T47D (cell line): ENCODE measurements at regions not wholly inside any gene's neighbourhood (a gene's known extent, or its start where the extent isn't known, plus 50 kb on each side); places are given as distances from the start of the nearest gene placed in this dataset.

ENCODE experiments used
- DNase-seq, 2 experiments: peaks; one replicate each; pipeline versions ENCODE4 v3.0.0 to v3.0.0-alpha.2; 2011 to 2012; ENCODE audit warnings: low read depth in 1 of 2, low spot score in 1 of 2
- JUND ChIP-seq: IDR thresholded peaks from 2 replicates; pipeline ENCODE4 v1.6.1; 2012; ENCODE audit warnings: low read depth
- in situ Hi-C: cut with HindIII; loops from 2 replicates; pipeline ENCODE4 v1.10.0; 2016; ENCODE audit warnings: low sequenced_read_pairs, low pct_unique_long_range_greater_than_20kb

GRCh38 chr5:35337340-35338156 is 107.3 kb upstream of the PRLR start:
- no peak for DNase-seq
- in situ Hi-C loops, result no loop called here
- TF ChIP-seq JUND, result no peak

- in situ Hi-C loops, result no loop called here
- TF ChIP-seq JUND, result no peak
- no peak for DNase-seq
These were observed 105.9 kb upstream of the PRLR start for GRCh38 chr5:35336230-35336629.

- no peak for DNase-seq
- no peak for TF ChIP-seq JUND
- in situ Hi-C loops, result no loop called here
These were observed 105.5 kb upstream of the PRLR start for GRCh38 chr5:35335752-35336151.

GRCh38 chr5:35333366-35333765 is 103.1 kb upstream of the PRLR start:
- no peak for TF ChIP-seq JUND
- in situ Hi-C loops, result no loop called here
- DNase-seq, result no peak

GRCh38 chr5:35331956-35332950 is 102.0 kb upstream of the PRLR start:
- TF ChIP-seq JUND, result no peak
- in situ Hi-C loops, result no loop called here
- DNase-seq, result no peak

- in situ Hi-C loops, result no loop called here
- DNase-seq, result no peak
- TF ChIP-seq JUND, result no peak
These were observed 95.5 kb upstream of the PRLR start for GRCh38 chr5:35325836-35326235.

- DNase-seq, result no peak
- no peak for TF ChIP-seq JUND
- in situ Hi-C loops, result no loop called here
These were observed 94.4 kb upstream of the PRLR start for GRCh38 chr5:35324679-35325078.

- in situ Hi-C loops, result no loop called here
- no peak for TF ChIP-seq JUND
- DNase-seq, result no peak
These were observed 93.9 kb upstream of the PRLR start for GRCh38 chr5:35324201-35324600.

GRCh38 chr5:35320029-35320428 is 89.7 kb upstream of the PRLR start:
- no peak for TF ChIP-seq JUND
- in situ Hi-C loops, result no loop called here
- DNase-seq, result no peak

- in situ Hi-C loops, result no loop called here
- no peak for TF ChIP-seq JUND
- DNase-seq, result peak in 1 of 2 experiments; percentile 72
These were observed 89.2 kb upstream of the PRLR start for GRCh38 chr5:35319333-35320002.

- no peak for DNase-seq
- in situ Hi-C loops, result no loop called here
These were observed 87.3 kb upstream of the PRLR start for GRCh38 chr5:35317586-35317985.

GRCh38 chr5:35316611-35317274 is 86.5 kb upstream of the PRLR start:
- DNase-seq, result no peak
- in situ Hi-C loops, result no loop called here
- TF ChIP-seq JUND, result no peak

More at GRCh38 chr5:35317586-35317985, 87.3 kb upstream of the PRLR start:
- TF ChIP-seq JUND, result no peak
